GM20000 (cell line): ENCODE measurements at regions not wholly inside any gene's neighbourhood (a gene's known extent, or its start where the extent isn't known, plus 50 kb on each side); places are given as distances from the start of the nearest gene placed in this dataset.

ENCODE experiments used
- DNase-seq: peaks from one replicate; pipeline ENCODE4 v3.0.0; 2012; ENCODE audit warnings: low spot score
- TF ChIP-seq, protein P1 (sequence below): IDR thresholded peaks from 2 replicates; pipeline ENCODE4 v1.5.1; 2012; ENCODE audit warnings: mild to moderate bottlenecking, control low read depth; ENCODE audit errors: extremely low read depth, missing control alignments

DNA sequence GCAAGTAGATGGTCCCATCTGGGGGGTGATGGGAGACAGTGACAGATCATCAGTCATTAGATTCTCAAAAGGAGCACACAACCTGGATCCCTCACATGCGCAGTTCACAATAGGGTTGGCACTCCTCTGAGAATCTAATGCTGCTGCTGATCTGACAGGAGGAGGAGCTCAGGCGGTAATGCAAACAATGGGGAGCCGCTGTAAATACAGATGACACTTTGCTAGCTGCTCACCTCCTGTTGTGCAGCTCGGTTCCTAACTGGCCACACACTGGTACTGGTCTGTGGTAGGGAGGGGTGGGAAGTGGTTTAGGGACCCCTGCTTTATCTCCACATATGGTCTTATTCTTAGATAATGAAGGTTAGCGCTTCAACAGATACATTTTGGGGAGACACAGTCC lies 506.6 kb downstream of the PLCL1 start:
- TF ChIP-seq, protein P1, sequence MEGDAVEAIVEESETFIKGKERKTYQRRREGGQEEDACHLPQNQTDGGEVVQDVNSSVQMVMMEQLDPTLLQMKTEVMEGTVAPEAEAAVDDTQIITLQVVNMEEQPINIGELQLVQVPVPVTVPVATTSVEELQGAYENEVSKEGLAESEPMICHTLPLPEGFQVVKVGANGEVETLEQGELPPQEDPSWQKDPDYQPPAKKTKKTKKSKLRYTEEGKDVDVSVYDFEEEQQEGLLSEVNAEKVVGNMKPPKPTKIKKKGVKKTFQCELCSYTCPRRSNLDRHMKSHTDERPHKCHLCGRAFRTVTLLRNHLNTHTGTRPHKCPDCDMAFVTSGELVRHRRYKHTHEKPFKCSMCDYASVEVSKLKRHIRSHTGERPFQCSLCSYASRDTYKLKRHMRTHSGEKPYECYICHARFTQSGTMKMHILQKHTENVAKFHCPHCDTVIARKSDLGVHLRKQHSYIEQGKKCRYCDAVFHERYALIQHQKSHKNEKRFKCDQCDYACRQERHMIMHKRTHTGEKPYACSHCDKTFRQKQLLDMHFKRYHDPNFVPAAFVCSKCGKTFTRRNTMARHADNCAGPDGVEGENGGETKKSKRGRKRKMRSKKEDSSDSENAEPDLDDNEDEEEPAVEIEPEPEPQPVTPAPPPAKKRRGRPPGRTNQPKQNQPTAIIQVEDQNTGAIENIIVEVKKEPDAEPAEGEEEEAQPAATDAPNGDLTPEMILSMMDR, result no peak
- no peak for DNase-seq

DNA sequence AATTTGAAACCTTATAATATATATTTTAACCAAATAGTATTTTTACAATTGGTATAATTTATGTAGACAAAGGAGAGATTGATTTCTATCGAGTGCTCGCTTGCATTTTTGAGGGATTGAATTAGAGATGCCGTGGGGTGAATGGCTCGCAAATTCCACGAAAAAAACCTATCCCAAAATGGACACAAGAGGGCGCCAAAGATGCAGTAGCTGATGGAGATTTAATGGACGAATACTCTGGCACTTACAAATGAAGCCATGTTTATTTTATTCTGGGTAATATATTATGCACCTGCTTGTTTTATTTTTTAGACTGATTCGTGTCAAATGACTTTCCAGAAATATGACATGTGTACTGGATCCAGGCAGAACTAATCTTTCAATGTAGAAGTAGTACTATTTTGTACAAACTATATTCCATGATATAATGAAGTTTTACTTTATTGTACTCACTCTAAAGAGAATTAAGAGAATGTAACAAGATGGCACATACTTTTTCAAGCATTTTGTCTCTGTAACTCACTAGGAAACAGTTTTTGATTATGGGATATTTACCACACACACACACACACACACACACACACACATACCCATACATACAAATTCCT lies 505.4 kb downstream of the PLCL1 start:
- TF ChIP-seq, protein P1, result peak; percentile 72
- peak; percentile 52 for DNase-seq

DNA sequence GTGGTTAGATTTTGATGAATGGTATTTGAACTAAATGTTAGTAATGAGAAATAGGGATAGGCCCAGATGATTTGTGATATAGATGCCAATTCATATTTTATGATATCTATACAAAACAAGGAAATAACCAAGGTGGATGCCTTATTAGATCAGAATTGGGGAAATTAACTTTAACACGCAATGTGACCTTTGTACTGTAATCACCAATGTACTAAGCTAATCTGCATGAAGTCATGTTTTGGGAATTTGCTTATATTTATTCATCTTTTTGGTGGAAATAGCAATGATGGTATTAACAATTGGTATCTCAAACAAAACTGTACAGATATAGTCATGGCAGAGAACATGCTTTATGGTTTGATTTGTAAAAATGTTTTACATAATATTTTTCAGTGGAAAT lies 504.7 kb downstream of the PLCL1 start:
- TF ChIP-seq, protein P1, result no peak
- DNase-seq, result no peak

DNA sequence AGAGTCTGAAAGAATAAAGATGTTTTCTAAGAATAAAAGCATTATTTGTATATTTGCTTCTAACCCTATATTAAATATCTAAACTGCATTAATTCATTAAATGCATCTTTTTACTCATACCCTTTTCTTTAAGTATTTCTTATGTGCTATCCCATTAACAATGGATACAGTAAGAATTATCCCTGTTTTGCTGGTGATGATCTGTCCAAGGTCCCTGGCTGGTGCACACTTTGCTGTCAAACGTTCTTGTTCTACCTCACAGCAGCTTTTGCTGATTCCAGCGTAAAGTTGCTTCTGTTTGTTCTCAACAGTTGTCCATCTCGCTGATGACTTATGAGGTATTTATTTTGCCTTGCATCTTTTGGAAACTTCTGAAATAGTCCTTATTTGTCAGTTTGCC lies 504.0 kb downstream of the PLCL1 start:
- TF ChIP-seq, protein P1, result no peak
- DNase-seq, result no peak

GRCh38 chr2:198307093-198307492 lies 502.7 kb downstream of the PLCL1 start:
- TF ChIP-seq, protein P1, result no peak

DNA sequence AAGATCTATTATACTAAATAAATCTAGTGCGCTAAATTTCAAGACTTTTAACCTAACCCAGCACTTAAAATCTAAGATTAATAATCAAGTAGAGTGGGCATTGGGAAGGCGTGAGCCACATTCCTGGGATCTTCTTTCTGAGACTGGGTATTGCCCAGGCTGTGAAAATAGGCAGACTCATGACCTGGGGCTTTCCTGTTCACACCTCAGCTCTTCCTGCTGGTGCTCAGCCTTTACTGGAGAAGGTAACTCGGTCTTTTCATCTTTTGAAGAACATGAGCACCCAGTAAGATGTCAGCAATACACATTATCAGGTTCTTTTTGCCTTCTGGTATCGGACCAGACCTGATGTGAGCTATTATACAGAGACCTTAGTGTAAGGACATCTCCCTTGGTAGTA lies 500.5 kb downstream of the PLCL1 start:
- TF ChIP-seq, protein P1, result no peak
- no peak for DNase-seq

More at GRCh38 chr2:198307093-198307492, 502.7 kb downstream of the PLCL1 start:
- no peak for DNase-seq

DNA sequence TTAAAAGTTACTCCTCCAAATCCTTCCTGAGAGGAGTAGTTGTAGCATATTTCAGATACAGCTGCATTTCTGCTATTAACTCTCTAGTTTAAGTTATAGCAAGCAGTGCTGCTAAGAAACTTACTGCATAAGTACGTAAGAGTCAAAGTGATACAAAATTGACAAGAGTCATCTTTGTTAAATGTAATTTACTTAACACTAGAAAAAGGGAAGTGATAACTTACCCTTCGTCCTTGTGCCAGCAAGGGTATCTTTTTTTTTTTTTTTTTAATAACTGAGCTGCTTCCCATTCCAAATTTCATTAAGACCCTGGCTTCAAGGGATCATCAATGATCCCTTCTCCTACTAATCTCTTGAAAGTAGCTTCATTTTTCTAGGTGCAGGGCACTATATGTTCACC lies 493.0 kb downstream of the PLCL1 start:
- TF ChIP-seq, protein P1, result no peak
- DNase-seq, result no peak
